Medulla oblongata (tissue), 1 donor: ENCODE measurements at regions not wholly inside any gene's neighbourhood (a gene's known extent, or its start where the extent isn't known, plus 50 kb on each side); places are given as distances from the start of the nearest gene placed in this dataset.

ENCODE experiments used
- DNase-seq: peaks from one replicate; pipeline ENCODE4 v3.0.0-alpha.2; 2015; ENCODE audit errors: extremely low spot score

- DNase-seq = no peak
These were observed 68.1 kb upstream of the OTUD4 start for GRCh38 chr4:145248502-145248901.

DNA sequence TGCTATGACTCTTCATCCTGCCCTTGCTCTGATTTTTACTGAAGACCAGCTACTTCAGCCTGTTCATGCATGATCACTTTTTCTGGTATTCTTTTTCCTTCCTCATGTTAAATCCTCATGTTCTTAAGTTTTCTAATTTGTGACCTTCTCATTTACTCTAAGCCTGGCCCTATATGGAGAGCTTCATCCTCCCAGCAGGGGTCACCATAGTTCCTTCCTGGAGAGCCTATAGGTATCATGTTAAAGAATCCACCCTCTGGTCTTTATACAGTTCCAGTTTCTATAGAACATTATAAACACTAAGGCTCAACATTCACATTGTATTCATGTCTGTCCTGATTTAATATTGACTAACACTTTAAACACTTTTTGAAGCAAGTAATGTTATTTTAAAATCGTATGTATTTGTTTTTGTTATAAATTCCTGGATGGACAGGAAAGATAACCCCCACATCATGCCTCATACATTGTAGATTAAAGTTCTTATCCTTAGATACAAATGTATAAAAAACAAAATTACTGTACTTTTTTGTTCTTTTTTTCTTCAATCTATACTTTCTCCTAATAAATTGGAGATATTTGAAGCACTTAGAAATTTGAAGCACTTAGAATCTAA, 53.8 kb upstream of the OTUD4 start:
- DNase-seq = peak; percentile 65

DNA sequence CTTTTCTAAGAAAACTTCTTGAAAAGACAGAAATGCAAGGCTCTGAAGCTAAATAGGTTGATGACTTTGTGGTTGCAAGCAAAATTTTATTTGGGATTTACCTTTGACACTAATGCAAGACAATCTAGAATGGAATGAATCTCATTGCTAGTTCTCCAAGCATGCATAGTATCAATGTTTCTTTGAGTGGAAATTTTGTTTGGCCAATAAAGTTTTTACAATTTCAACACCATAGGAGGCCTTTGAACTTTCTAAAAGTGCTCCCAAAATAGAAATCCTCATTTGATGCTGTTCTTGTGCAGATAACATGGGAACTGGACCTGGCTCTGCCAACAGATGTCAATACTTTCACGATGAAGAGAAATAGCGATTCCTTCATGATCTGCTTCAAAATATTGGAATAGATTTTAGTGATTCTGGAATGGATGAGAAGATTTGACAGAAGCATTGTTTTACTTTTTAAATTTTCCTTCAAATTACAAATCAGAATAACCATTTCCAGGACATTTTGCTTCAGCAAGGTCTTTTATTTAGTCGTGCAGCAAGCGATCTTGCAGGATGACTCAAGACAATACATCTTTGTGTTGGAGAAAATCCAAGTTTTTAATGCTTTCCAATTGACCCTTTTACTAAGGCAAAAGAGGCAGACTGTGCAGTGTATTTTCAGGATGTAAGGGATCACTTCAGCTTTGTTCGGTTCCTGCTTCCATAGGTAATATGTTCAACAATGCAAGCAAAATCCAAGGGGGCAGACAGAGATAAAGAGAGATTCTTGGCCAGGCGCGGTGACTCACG, 51.7 kb upstream of the OTUD4 start:
- no peak for DNase-seq

DNA sequence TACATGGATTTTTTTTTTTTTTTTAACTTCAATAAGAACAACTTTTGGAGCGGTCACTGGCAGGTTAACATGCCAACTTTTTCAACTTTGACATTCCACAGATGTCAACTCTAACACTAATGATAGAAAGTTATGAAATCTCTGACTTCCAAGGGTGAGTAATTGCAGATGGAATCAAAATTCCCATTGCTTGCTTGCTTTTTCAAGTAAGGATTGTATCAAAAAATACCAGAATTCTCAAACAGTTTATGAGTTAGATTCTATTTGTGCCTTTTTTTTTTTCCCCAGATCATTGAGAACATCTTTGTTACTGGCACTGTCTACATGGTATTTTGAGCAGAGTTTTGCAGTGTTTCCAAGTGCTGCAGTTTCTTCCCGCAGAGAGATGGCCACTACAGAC, 50.3 kb upstream of the OTUD4 start:
- no peak for DNase-seq
